H7 (cell line): ENCODE measurements at regions not wholly inside any gene's neighbourhood (a gene's known extent, or its start where the extent isn't known, plus 50 kb on each side); places are given as distances from the start of the nearest gene placed in this dataset.
"Not testable (repeated sequence)": the region's sequence is repeated elsewhere in the genome, so short reads cannot be mapped to it uniquely, and the experiment has no call there.

ENCODE experiments used
- DNase-seq: peaks from one replicate; pipeline ENCODE4 v3.0.0; 2012
- H3K27me3 ChIP-seq: 2 replicates; pipeline ENCODE4 v1.6.0; 2011; ENCODE audit warnings: mild to moderate bottlenecking, low read length; ENCODE audit not compliant: control insufficient read depth, insufficient read depth
- H3K36me3 ChIP-seq: replicated peaks from 2 replicates; pipeline ENCODE4 v1.5.1; 2011; ENCODE audit warnings: low read length; ENCODE audit not compliant: control insufficient read depth, insufficient read depth
- H3K4me3 ChIP-seq: 2 replicates; pipeline ENCODE4 v1.5.1; 2011; ENCODE audit warnings: low read depth, mild to moderate bottlenecking, control low read depth, low read length, moderate library complexity; ENCODE audit not compliant: insufficient read depth

GRCh38 chr14:22304326-22304725, 284.7 kb downstream of the DAD1 start:
- no peak for DNase-seq
- no peaks in the 10 kb centered on the region for H3K36me3 ChIP-seq
- H3K4me3 ChIP-seq, result no peak overlapping the region
- no peaks in the 10 kb centered on the region for H3K27me3 ChIP-seq

- peak; percentile 41 for DNase-seq
- no peaks in the 10 kb centered on the region for H3K36me3 ChIP-seq
- H3K4me3 ChIP-seq, result no peak overlapping the region
- no peaks in the 10 kb centered on the region for H3K27me3 ChIP-seq
Measured at GRCh38 chr14:22303589-22304195, 285.3 kb downstream of the DAD1 start.

GRCh38 chr14:22300646-22301045, 288.4 kb downstream of the DAD1 start:
- no peaks in the 10 kb centered on the region for H3K36me3 ChIP-seq
- H3K4me3 ChIP-seq, result no peak overlapping the region
- DNase-seq, result no peak
- H3K27me3 ChIP-seq, result no peaks in the 10 kb centered on the region

GRCh38 chr14:22297376-22297775, 291.6 kb downstream of the DAD1 start:
- Histone ChIP-seq H3K27me3 (no peaks in the 10 kb centered on the region), H3K4me3 (no peak overlapping the region), H3K36me3 (no peaks in the 10 kb centered on the region)
- no peak for DNase-seq

- no peak overlapping the region for H3K4me3 ChIP-seq
- H3K27me3 ChIP-seq, result no peaks in the 10 kb centered on the region
- no peaks in the 10 kb centered on the region for H3K36me3 ChIP-seq
- DNase-seq, result no peak
Measured at GRCh38 chr14:22296722-22297121, 292.3 kb downstream of the DAD1 start.

- Histone ChIP-seq H3K27me3 (no peaks in the 10 kb centered on the region), H3K4me3 (no peak overlapping the region), H3K36me3 (no peaks in the 10 kb centered on the region)
- no peak for DNase-seq
Measured at GRCh38 chr14:22296088-22296487, 292.9 kb downstream of the DAD1 start.

- no peak for DNase-seq
- H3K36me3 ChIP-seq, result no peaks in the 10 kb centered on the region
- no peaks in the 10 kb centered on the region for H3K27me3 ChIP-seq
- no peak overlapping the region for H3K4me3 ChIP-seq
Measured at GRCh38 chr14:22291406-22291805, 297.6 kb downstream of the DAD1 start.

- Histone ChIP-seq H3K36me3 (no peaks in the 10 kb centered on the region), H3K4me3 (no peak overlapping the region), H3K27me3 (no peaks in the 10 kb centered on the region)
- no peak for DNase-seq
Measured at GRCh38 chr14:22289570-22289969, 299.5 kb downstream of the DAD1 start.

- no peak overlapping the region for H3K4me3 ChIP-seq
- no peaks in the 10 kb centered on the region for H3K27me3 ChIP-seq
- H3K36me3 ChIP-seq, result no peaks in the 10 kb centered on the region
- no peak for DNase-seq
Measured at GRCh38 chr14:22285991-22286390, 303.0 kb downstream of the DAD1 start.

- Histone ChIP-seq H3K4me3 (no peak overlapping the region), H3K27me3 (no peaks in the 10 kb centered on the region)
- DNase-seq, result no peak
Measured at GRCh38 chr14:22282949-22283348, 306.1 kb downstream of the DAD1 start.

GRCh38 chr14:22282417-22282816, 306.6 kb downstream of the DAD1 start:
- no peaks in the 10 kb centered on the region for H3K27me3 ChIP-seq
- DNase-seq, result no peak
- H3K4me3 ChIP-seq, result no peak overlapping the region
- no peaks in the 10 kb centered on the region for H3K36me3 ChIP-seq

More at GRCh38 chr14:22282949-22283348, 306.1 kb downstream of the DAD1 start:
- H3K36me3 ChIP-seq, result no peaks in the 10 kb centered on the region

- H3K4me3 ChIP-seq, H3K27me3 ChIP-seq, H3K36me3 ChIP-seq, DNase-seq: not testable (repeated sequence)
Measured at GRCh38 chr14:22281447-22281874, 307.6 kb downstream of the DAD1 start.

- no peaks in the 10 kb centered on the region for H3K27me3 ChIP-seq
- H3K36me3 ChIP-seq, result no peaks in the 10 kb centered on the region
- DNase-seq, result no peak
- no peak overlapping the region for H3K4me3 ChIP-seq
Measured at GRCh38 chr14:22280497-22281316, 308.3 kb downstream of the DAD1 start.

- Histone ChIP-seq H3K4me3 (no peak overlapping the region), H3K27me3 (no peaks in the 10 kb centered on the region), H3K36me3 (no peaks in the 10 kb centered on the region)
- no peak for DNase-seq
Measured at GRCh38 chr14:22276913-22277816, 311.9 kb downstream of the DAD1 start.
